HepG2 (cell line): ENCODE measurements at regions not wholly inside any gene's neighbourhood (a gene's known extent, or its start where the extent isn't known, plus 50 kb on each side); places are given as distances from the start of the nearest gene placed in this dataset.

Experiments used
- ATAC-seq: fragments of 200-7000 bp; cut with Tn5 transposase; 3 replicates; pipeline ENCODE4 v1.9.1; 2020; ENCODE audit warnings: mild to moderate bottlenecking, moderate library complexity
- BruUV-seq: library from RNA; stranded (reverse); fragments of 400-500 nt; replicated peaks from 2 replicates; lab custom pipeline; 2021; lab: Mats Ljungman, UMichigan
- CTCF ChIA-PET: fragments of 300-600 bp; formaldehyde crosslinking; extraction: SDS; loops from one replicate; lab custom pipeline; 2021; ENCODE audit warnings: low total read pairs, inconsistent platforms, low intra/inter-chr PET ratio; lab: Yijun Ruan, JAX
- POLR2A ChIA-PET: fragments of 350-600 bp; sonication (Branson Sonifier 250); formaldehyde crosslinking; loops from one replicate; lab custom pipeline; 2020; ENCODE audit warnings: antibody characterized with exemption, inconsistent platforms; lab: Yijun Ruan, JAX
- DNase-seq: peaks from one replicate; pipeline ENCODE4 v3.0.0-alpha.2; 2015; ENCODE audit warnings: low spot score
- FAIRE-seq: peaks from 3 replicates; lab custom pipeline; 2011; peaks lifted over from hg19 to GRCh38; lab: Jason Lieb, UNC
- H2AFZ ChIP-seq: one replicate; pipeline ENCODE4 v1.6.1; 2011; ENCODE audit warnings: low read length, inconsistent platforms
- H3K27ac ChIP-seq: fragments of 300-600 bp; 3 replicates; pipeline ENCODE4 v1.8.0; 2011; ENCODE audit warnings: mixed run types, mild to moderate bottlenecking, mixed read lengths, low read length, inconsistent platforms; ENCODE audit not compliant: insufficient read depth; ENCODE audit errors: extremely low read length
- H3K27me3 ChIP-seq, 2 experiments: fragments of 200-600 bp in 1 of 2; 2 replicates in 1 of 2; 3 replicates in 1 of 2; pipeline versions ENCODE4 v1.6.0 to v1.8.0; 2011; ENCODE audit warnings: low read length in 2 of 2, mild to moderate bottlenecking in 2 of 2, moderate library complexity in 2 of 2, inconsistent platforms in 1 of 2; ENCODE audit not compliant: insufficient read depth in 2 of 2, control insufficient read depth in 1 of 2
- H3K36me3 ChIP-seq, 2 experiments: fragments of 200-600 bp in 1 of 2; replicated peaks in 1 of 2; 2 replicates in 1 of 2; 3 replicates in 1 of 2; pipeline versions ENCODE4 v1.5.1 to v1.8.0; 2011; ENCODE audit warnings: low read length in 2 of 2, inconsistent platforms in 1 of 2; ENCODE audit not compliant: insufficient read depth in 2 of 2, control insufficient read depth in 1 of 2
- H3K4me1 ChIP-seq: 2 replicates; pipeline ENCODE4 v1.5.1; 2012; ENCODE audit warnings: low read length, inconsistent platforms; ENCODE audit not compliant: insufficient read depth
- H3K4me2 ChIP-seq: 2 replicates; pipeline ENCODE4 v1.6.0; 2011; ENCODE audit warnings: low read depth, low read length, inconsistent platforms
- H3K4me3 ChIP-seq, 3 experiments: fragments of 200-600 bp in 1 of 3; sonication (generic), shearing (Covaris generic) in 1 of 3; replicated peaks in 1 of 3; 2 replicates each; pipeline ENCODE4 v1.5.1; 2011 to 2016; ENCODE audit warnings: low read length in 3 of 3, inconsistent platforms in 2 of 3, low read depth in 2 of 3, mild to moderate bottlenecking in 2 of 3, control low read depth in 1 of 3, mixed read lengths in 1 of 3; ENCODE audit not compliant: insufficient read depth in 1 of 3
- H3K79me2 ChIP-seq: one replicate; pipeline ENCODE4 v1.6.1; 2011; ENCODE audit warnings: low read length, inconsistent platforms; ENCODE audit not compliant: insufficient read depth
- H3K9ac ChIP-seq: 2 replicates; pipeline ENCODE4 v1.6.0; 2011; ENCODE audit warnings: mild to moderate bottlenecking, low read depth, low read length, inconsistent platforms; ENCODE audit not compliant: insufficient read depth
- H3K9me3 ChIP-seq: 2 replicates; pipeline ENCODE4 v1.5.1; 2012; ENCODE audit warnings: mild to moderate bottlenecking, low read length
- H4K20me1 ChIP-seq: 2 replicates; pipeline ENCODE4 v1.6.0; 2011; ENCODE audit warnings: inconsistent platforms, mild to moderate bottlenecking, low read length, moderate library complexity; ENCODE audit not compliant: insufficient read depth
- CTCF ChIP-seq: sonication (generic); formaldehyde crosslinking; IDR thresholded peaks from 2 replicates; pipeline ENCODE4 v1.5.0; 2020; ENCODE audit warnings: mild to moderate bottlenecking, missing genetic modification reagents, moderate library complexity
- FOXK2 ChIP-seq: fragments of 450-650 bp; IDR thresholded peaks from 2 replicates; pipeline ENCODE4 v1.6.1; 2016
- GMEB2 ChIP-seq: IDR thresholded peaks from 2 replicates; pipeline ENCODE4 v1.6.1; 2016; ENCODE audit warnings: missing biosample characterization, missing genetic modification reagents, low read depth
- HMGXB4 ChIP-seq, 2 experiments: sonication (generic) in 1 of 2; formaldehyde crosslinking in 1 of 2; IDR thresholded peaks; 2 replicates each; pipeline versions ENCODE4 v1.4.0 to v1.6.1; 2018 to 2020; ENCODE audit warnings: missing genetic modification reagents in 2 of 2, borderline replicate concordance in 1 of 2, low read depth in 1 of 2, mild to moderate bottlenecking in 1 of 2, missing biosample characterization in 1 of 2
- KAT7 ChIP-seq: IDR thresholded peaks from 2 replicates; pipeline ENCODE4 v1.6.1; 2018; ENCODE audit warnings: borderline replicate concordance, missing compliant biosample characterization
- NCOA5 ChIP-seq: sonication (generic); formaldehyde crosslinking; IDR thresholded peaks from 2 replicates; pipeline ENCODE4 v1.4.0; 2020; ENCODE audit warnings: missing genetic modification reagents
- NFIB ChIP-seq: sonication (generic); formaldehyde crosslinking; IDR thresholded peaks from 2 replicates; pipeline ENCODE4 v1.9.0; 2021; ENCODE audit warnings: missing genetic modification reagents, mild to moderate bottlenecking, borderline replicate concordance
- RAD21 ChIP-seq: fragments of 450-650 bp; formaldehyde crosslinking; IDR thresholded peaks from 2 replicates; pipeline ENCODE4 v1.5.0; 2020; ENCODE audit warnings: mild to moderate bottlenecking
- STAG1 ChIP-seq: sonication (generic); formaldehyde crosslinking; IDR thresholded peaks from 2 replicates; pipeline ENCODE4 v1.4.0; 2020; ENCODE audit warnings: missing genetic modification reagents
- ZFP36 ChIP-seq: fragments of 150-350 bp; IDR thresholded peaks from 2 replicates; pipeline ENCODE4 v1.6.1; 2018; ENCODE audit warnings: borderline replicate concordance, low read length, low read depth; ENCODE audit not compliant: partially characterized antibody
- ZFY ChIP-seq: sonication (generic); formaldehyde crosslinking; IDR thresholded peaks from 2 replicates; pipeline ENCODE4 v1.4.0; 2020; ENCODE audit warnings: missing genetic modification reagents
- ZIK1 ChIP-seq: sonication (generic); formaldehyde crosslinking; IDR thresholded peaks from 2 replicates; pipeline ENCODE4 v1.5.0; 2020; ENCODE audit warnings: mild to moderate bottlenecking, low read depth, missing genetic modification reagents, borderline replicate concordance
- ZNF281 ChIP-seq: sonication (generic); formaldehyde crosslinking; IDR thresholded peaks from 2 replicates; pipeline ENCODE4 v1.4.0; 2020; ENCODE audit warnings: missing genetic modification reagents, borderline replicate concordance
- ZNF672 ChIP-seq: sonication (generic); formaldehyde crosslinking; IDR thresholded peaks from 2 replicates; pipeline ENCODE4 v1.8.1; 2022; ENCODE audit warnings: missing genetic modification reagents
- WGBS: methylation state at CpG from one replicate; pipeline ENCODE4 v1.1.6; 2017; ENCODE audit warnings: low lambda C conversion rate; 5-methylcytosine and 5-hydroxymethylcytosine counted together
- in situ Hi-C: cut with HindIII; loops from 2 replicates; pipeline ENCODE4 v1.10.0; 2017; ENCODE audit warnings: low pct_unique_long_range_greater_than_20kb; ENCODE audit not compliant: extremely low pct_ligation_motif_present
- intact Hi-C: fragments of 100-400 bp; cut with micrococcal nuclease; formaldehyde crosslinking; loops from one replicate; pipeline ENCODE4 v1.10.0; 2022; ENCODE audit not compliant: unreplicated experiment

- H3K9ac ChIP-seq = no peak overlapping the region
- no peaks in the 10 kb centered on the region for H3K36me3 ChIP-seq
- no peaks in the 10 kb centered on the region for H3K9me3 ChIP-seq
- no peak overlapping the region for H3K4me2 ChIP-seq
- intact Hi-C loops (no loop called here), in situ Hi-C loops (loop anchor here (5.0 kb wide), 1 partner anchor 329 kb away; no protein-coding TSS in a partner anchor)
- FAIRE-seq (no peak), DNase-seq (no peak), ATAC-seq (peak; percentile 65)
- H4K20me1 ChIP-seq = no peaks in the 10 kb centered on the region
- 3% methylated on average over 2 of the region's 11 CpGs for WGBS
- peaks cover 3 to 39% of the 10 kb centered on the region in 2 experiments; a peak in 4 of 5 replicates for H3K27me3 ChIP-seq
- no peaks in the 10 kb centered on the region for H3K79me2 ChIP-seq
- CTCF ChIA-PET = no interaction called here
- H3K4me1 ChIP-seq = peaks cover 7% of the 10 kb centered on the region
- POLR2A ChIA-PET = no interaction called here
- no TSS peak for BruUV-seq
- H2AFZ ChIP-seq = no peak overlapping the region
- no peak overlapping the region for H3K4me3 ChIP-seq
- no peak overlapping the region for H3K27ac ChIP-seq
- TF ChIP-seq STAG1 (CRISPR knock-in tag) = peak; percentile 49
- TF ChIP-seq NCOA5 = no peak
- TF ChIP-seq ZNF672 (CRISPR knock-in tag) = no peak
- TF ChIP-seq ZIK1 = no peak
- TF ChIP-seq GMEB2 (CRISPR knock-in tag) = no peak
- no peak for TF ChIP-seq NFIB (CRISPR knock-in tag)
- no peak for TF ChIP-seq ZFY
- no peak for TF ChIP-seq HMGXB4 (CRISPR knock-in tag; IDR thresholded peaks at IDR 0.05; ENCODE audit: borderline replicate concordance in 1 of 2, low read depth in 1 of 2)
- TF ChIP-seq CTCF = peak; percentile 73
- no peak for TF ChIP-seq ZNF281 (CRISPR knock-in tag)
- no peak for TF ChIP-seq ZFP36
- 0 out of 2 replicates have a peak, but pooled peaks have one; percentile 23 for TF ChIP-seq RAD21
- TF ChIP-seq KAT7 (CRISPR knock-in tag) = no peak
- TF ChIP-seq FOXK2 = no peak
Observed at GRCh38 chr5:179495906-179496455, 54.4 kb upstream of the RUFY1 start.
